ENCODE measurements at regions not wholly inside any gene's neighbourhood (a gene's known extent, or its start where the extent isn't known, plus 50 kb on each side); places are given as distances from the start of the nearest gene placed in this dataset.

DNA sequence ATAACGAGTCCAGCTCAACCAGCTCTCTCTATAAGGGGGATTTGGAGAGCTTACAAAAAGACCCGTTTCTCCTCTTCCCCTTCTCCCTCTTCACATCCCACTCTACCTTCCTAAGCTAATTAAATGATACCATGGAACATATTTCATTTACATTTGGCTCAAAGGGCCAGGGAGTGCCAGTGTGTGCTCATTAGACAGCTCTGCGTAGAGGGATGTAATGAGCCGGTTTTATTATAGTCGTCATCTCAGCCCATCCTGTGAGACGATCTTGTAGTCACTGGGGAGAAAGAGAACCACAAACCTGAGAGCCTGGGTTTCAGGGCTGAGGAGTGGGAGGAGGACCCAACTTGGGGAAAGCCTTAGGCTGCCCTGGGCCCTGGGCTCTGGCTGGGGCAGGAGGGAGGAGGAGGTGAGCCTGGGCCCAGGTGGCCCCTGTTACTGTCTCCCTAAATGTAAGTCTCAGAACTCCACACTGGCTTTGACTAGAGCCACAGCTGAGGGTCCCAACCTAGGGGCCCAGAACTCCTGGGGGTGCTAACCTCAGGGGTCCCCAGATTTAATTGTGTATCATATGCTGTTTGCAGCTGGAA lies 354.6 kb downstream of the MATN1 start:
- no peak for TF ChIP-seq TAF1 (IDR thresholded peaks at IDR 0.05; ENCODE audit: borderline replicate concordance, insufficient read depth, low read length)
- TF ChIP-seq POLR2AphosphoS5 (IDR thresholded peaks at IDR 0.05; ENCODE audit: low read depth, low read length) = no peak
- TF ChIP-seq, protein P1, sequence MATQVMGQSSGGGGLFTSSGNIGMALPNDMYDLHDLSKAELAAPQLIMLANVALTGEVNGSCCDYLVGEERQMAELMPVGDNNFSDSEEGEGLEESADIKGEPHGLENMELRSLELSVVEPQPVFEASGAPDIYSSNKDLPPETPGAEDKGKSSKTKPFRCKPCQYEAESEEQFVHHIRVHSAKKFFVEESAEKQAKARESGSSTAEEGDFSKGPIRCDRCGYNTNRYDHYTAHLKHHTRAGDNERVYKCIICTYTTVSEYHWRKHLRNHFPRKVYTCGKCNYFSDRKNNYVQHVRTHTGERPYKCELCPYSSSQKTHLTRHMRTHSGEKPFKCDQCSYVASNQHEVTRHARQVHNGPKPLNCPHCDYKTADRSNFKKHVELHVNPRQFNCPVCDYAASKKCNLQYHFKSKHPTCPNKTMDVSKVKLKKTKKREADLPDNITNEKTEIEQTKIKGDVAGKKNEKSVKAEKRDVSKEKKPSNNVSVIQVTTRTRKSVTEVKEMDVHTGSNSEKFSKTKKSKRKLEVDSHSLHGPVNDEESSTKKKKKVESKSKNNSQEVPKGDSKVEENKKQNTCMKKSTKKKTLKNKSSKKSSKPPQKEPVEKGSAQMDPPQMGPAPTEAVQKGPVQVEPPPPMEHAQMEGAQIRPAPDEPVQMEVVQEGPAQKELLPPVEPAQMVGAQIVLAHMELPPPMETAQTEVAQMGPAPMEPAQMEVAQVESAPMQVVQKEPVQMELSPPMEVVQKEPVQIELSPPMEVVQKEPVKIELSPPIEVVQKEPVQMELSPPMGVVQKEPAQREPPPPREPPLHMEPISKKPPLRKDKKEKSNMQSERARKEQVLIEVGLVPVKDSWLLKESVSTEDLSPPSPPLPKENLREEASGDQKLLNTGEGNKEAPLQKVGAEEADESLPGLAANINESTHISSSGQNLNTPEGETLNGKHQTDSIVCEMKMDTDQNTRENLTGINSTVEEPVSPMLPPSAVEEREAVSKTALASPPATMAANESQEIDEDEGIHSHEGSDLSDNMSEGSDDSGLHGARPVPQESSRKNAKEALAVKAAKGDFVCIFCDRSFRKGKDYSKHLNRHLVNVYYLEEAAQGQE (IDR thresholded peaks at IDR 0.05; ENCODE audit: insufficient read depth in 1 of 2, low read depth in 2 of 2, low read length in 2 of 2) = no peak
- no peak for TF ChIP-seq SIN3A (IDR thresholded peaks at IDR 0.05; ENCODE audit: borderline replicate concordance, insufficient read depth, low read length)

Data from PFSK-1 (cell line).